Uterus (tissue), 2 donors: ENCODE measurements at regions not wholly inside any gene's neighbourhood (a gene's known extent, or its start where the extent isn't known, plus 50 kb on each side); places are given as distances from the start of the nearest gene placed in this dataset.

Experiments used
- CTCF ChIP-seq, 4 experiments: fragments of 200-600 bp in 2 of 4; fragments of 450-650 bp in 2 of 4; sonication (generic) in 2 of 4; IDR thresholded peaks; one replicate each; pipeline ENCODE4 v1.5.1; 2016 to 2019; ENCODE audit warnings: antibody characterized with exemption in 4 of 4, mild to moderate bottlenecking in 2 of 4, moderate library complexity in 1 of 4
- POLR2A ChIP-seq, 2 donors: fragments of 450-650 bp; IDR thresholded peaks; one replicate each; pipeline ENCODE4 v1.6.1; 2016; ENCODE audit warnings: antibody characterized with exemption in 2 of 2, mild to moderate bottlenecking in 1 of 2, moderate library complexity in 1 of 2

GRCh38 chr13:37319031-37319443, 213.6 kb upstream of the CSNK1A1L start:
- TF ChIP-seq POLR2A (IDR thresholded peaks at IDR 0.05) (no peak), CTCF (IDR thresholded peaks at IDR 0.05) (no peak)
